ENCODE measurements at regions not wholly inside any gene's neighbourhood (a gene's known extent, or its start where the extent isn't known, plus 50 kb on each side); places are given as distances from the start of the nearest gene placed in this dataset.
"Not testable (repeated sequence)": the region's sequence is repeated elsewhere in the genome, so short reads cannot be mapped to it uniquely, and the experiment has no call there.

DNA sequence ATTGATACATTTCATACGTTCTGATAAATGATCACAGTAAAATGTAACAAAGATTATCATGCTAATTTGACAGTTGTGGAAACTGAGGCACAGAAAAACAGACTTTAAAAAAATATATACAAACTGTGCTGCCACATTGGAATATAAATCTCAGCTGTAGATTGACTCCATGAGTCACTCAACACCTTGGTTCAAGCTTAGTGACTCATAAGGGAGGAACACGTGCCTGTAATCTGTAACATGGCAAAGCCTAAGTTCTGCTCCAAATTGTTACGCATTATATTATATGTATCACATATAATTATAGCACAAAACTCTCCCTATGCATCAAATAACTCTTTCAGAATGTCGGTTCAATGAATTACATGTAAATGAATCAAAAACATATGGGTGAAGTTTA is 1047.5 kb downstream of the GATA3 start:
- Histone ChIP-seq H3K36me3 (no peaks in the 10 kb centered on the region), H3K9me3 (no peaks in the 10 kb centered on the region), H3K4me3 (no peak overlapping the region), H3K4me1 (no peaks in the 10 kb centered on the region), H3K27me3 (ENCODE audit: low read depth) (no peaks in the 10 kb centered on the region), H3K27ac (no peak overlapping the region)
- ATAC-seq (no peak), DNase-seq (no peak)
- TF ChIP-seq CTCF (IDR thresholded peaks at IDR 0.05), result no peak
- intact Hi-C loops (cut with DNase I), result no loop called here

DNA sequence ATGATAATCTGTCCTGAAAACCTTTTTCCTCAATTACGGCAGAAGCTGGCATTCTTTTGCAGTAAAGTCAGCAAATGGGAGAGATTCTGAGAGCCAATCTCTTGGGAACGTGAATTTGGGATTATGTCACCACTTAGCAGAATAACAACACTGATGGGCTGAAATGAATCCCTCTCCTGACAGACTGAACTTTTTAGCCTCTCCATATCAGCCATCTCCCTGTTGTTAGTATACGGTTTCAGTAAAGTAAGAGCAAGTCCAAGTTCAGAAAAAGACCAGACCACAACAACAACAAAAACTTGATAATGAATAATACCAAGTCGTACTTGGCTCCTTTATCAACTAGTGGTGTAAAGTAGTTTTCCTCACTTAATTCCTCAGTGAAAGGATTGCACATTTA is 1048.8 kb downstream of the GATA3 start:
- Histone ChIP-seq H3K27ac (no peak overlapping the region), H3K9me3 (no peaks in the 10 kb centered on the region), H3K27me3 (ENCODE audit: low read depth) (no peaks in the 10 kb centered on the region), H3K4me1 (no peaks in the 10 kb centered on the region), H3K4me3 (no peak overlapping the region), H3K36me3 (no peaks in the 10 kb centered on the region)
- intact Hi-C loops (cut with DNase I), result no loop called here
- ATAC-seq (no peak), DNase-seq (no peak)
- no peak for TF ChIP-seq CTCF (IDR thresholded peaks at IDR 0.05)

GRCh38 chr10:9111976-9112375 is 1057.5 kb downstream of the GATA3 start:
- DNase-seq (no peak), ATAC-seq (no peak)
- Histone ChIP-seq H3K9me3 (no peaks in the 10 kb centered on the region), H3K4me1 (no peaks in the 10 kb centered on the region), H3K27ac (no peak overlapping the region), H3K27me3 (ENCODE audit: low read depth) (peaks cover 5% of the 10 kb centered on the region), H3K36me3 (no peaks in the 10 kb centered on the region), H3K4me3 (no peak overlapping the region)
- TF ChIP-seq CTCF (IDR thresholded peaks at IDR 0.05), result no peak
- intact Hi-C loops (cut with DNase I), result no loop called here

GRCh38 chr10:9126728-9127127 is 1072.2 kb downstream of the GATA3 start:
- H3K9me3 ChIP-seq, result no peaks in the 10 kb centered on the region
- no peak overlapping the region for H3K4me3 ChIP-seq
- H3K36me3 ChIP-seq, result no peaks in the 10 kb centered on the region
- ATAC-seq (no peak), DNase-seq (no peak)
- H3K4me1 ChIP-seq, result no peaks in the 10 kb centered on the region
- H3K27ac ChIP-seq, result no peak overlapping the region
- intact Hi-C loops (cut with DNase I), result no loop called here
- TF ChIP-seq CTCF (IDR thresholded peaks at IDR 0.05), result no peak
- H3K27me3 ChIP-seq (ENCODE audit: low read depth), result no peaks in the 10 kb centered on the region

- no peak for ATAC-seq
- TF ChIP-seq CTCF (IDR thresholded peaks at IDR 0.05), result no peak
- intact Hi-C loops (cut with DNase I), result no loop called here
These were observed 1082.9 kb downstream of the GATA3 start for GRCh38 chr10:9137368-9137767.

GRCh38 chr10:9138829-9139228 is 1084.3 kb downstream of the GATA3 start:
- H3K9me3 ChIP-seq; H3K4me1 ChIP-seq; DNase-seq; intact Hi-C loops (cut with DNase I); H3K27me3 ChIP-seq (ENCODE audit: low read depth); ATAC-seq; H3K27ac ChIP-seq; H3K36me3 ChIP-seq; H3K4me3 ChIP-seq: not testable (repeated sequence)

More at GRCh38 chr10:9137368-9137767, 1082.9 kb downstream of the GATA3 start:
- Histone ChIP-seq H3K9me3 (no peaks in the 10 kb centered on the region), H3K36me3 (no peaks in the 10 kb centered on the region), H3K4me1 (no peaks in the 10 kb centered on the region), H3K27ac (no peak overlapping the region), H3K4me3 (no peak overlapping the region), H3K27me3 (ENCODE audit: low read depth) (no peaks in the 10 kb centered on the region)
- DNase-seq, result no peak
